ENCODE measurements at regions not wholly inside any gene's neighbourhood (a gene's known extent, or its start where the extent isn't known, plus 50 kb on each side); places are given as distances from the start of the nearest gene placed in this dataset.

GRCh38 chr21:26653430-26653829 lies 80.3 kb upstream of the CYYR1 start:
- TF ChIP-seq JUND (IDR thresholded peaks at IDR 0.05; ENCODE audit: low read length) = no peak
- TF ChIP-seq HDAC2 (IDR thresholded peaks at IDR 0.05; ENCODE audit: borderline replicate concordance in 1 of 2, low read depth in 2 of 2, low read length in 2 of 2) = no peak
- TF ChIP-seq CBX5 (IDR thresholded peaks at IDR 0.05; ENCODE audit: low read depth, low read length) = no peak
- TF ChIP-seq MAFK (IDR thresholded peaks at IDR 0.05; ENCODE audit: low read depth, low read length) = no peak
- TF ChIP-seq YY1 (IDR thresholded peaks at IDR 0.05; ENCODE audit: low read depth, low read length) = no peak
- TF ChIP-seq SUZ12 (IDR thresholded peaks at IDR 0.05; ENCODE audit: low read length) = no peak
- TF ChIP-seq E2F6 (IDR thresholded peaks at IDR 0.05) = no peak
- TF ChIP-seq CEBPB (IDR thresholded peaks at IDR 0.05; ENCODE audit: low read depth, low read length) = no peak
- TF ChIP-seq EP300 (IDR thresholded peaks at IDR 0.05; ENCODE audit: borderline replicate concordance in 1 of 2, low read depth in 2 of 2, low read length in 2 of 2) = no peak
- TF ChIP-seq CTCF (IDR thresholded peaks at IDR 0.05; ENCODE audit: control extremely low read depth in 1 of 3, insufficient read depth in 1 of 3, low read depth in 1 of 3, low read length in 3 of 3) = no peak
- TF ChIP-seq RFX5 (IDR thresholded peaks at IDR 0.05; ENCODE audit: borderline replicate concordance, low read depth, low read length) = no peak
- TF ChIP-seq CBX8 (IDR thresholded peaks at IDR 0.05; ENCODE audit: borderline replicate concordance, low read depth, low read length) = no peak
- no peak for TF ChIP-seq POLR2A (IDR thresholded peaks at IDR 0.05; ENCODE audit: control extremely low read depth in 1 of 2, low read depth in 2 of 2, low read length in 2 of 2)

Measured in H1 (cell line).